ENCODE measurements at regions not wholly inside any gene's neighbourhood (a gene's known extent, or its start where the extent isn't known, plus 50 kb on each side); places are given as distances from the start of the nearest gene placed in this dataset.
A peak's percentile ranks its signal among the peaks of the same experiment; 100 is the strongest.

DNA sequence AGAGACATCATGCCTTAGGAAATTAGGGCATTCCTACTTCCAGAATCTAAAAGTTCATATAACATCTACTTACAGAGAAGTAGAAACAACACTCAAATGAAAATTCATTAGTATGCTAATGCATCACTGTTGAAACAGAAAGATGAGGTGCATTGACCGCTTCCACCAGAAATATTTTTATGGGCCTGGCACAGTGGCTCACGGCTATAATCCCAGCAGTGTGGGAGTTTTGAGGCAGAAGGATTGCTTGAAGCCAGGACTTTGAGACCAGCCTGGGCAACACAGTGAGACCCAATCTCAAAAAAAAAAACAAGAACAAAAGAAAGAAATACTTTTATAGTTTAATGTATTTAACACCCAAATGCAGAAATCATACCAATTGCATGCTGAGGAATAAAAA is 220.9 kb downstream of the SKIDA1 start:
- Histone ChIP-seq H3K27ac (replicated peaks; ENCODE audit: low read length) (no peak overlapping the region), H3K18ac (ENCODE audit: low read length) (no peak overlapping the region), H3K36me3 (replicated peaks in 1 of 2; ENCODE audit: control insufficient read depth in 2 of 2, insufficient read depth in 2 of 2, low read length in 2 of 2) (no peaks in the 10 kb centered on the region), H2BK12ac (ENCODE audit: low read length) (no peak overlapping the region), H3K27me3 (ENCODE audit: control insufficient read depth in 3 of 3, insufficient read depth in 3 of 3, low read depth in 1 of 3, low read length in 3 of 3) (no peaks in the 10 kb centered on the region), H2AFZ (ENCODE audit: low read length) (no peak overlapping the region), H3K4ac (ENCODE audit: low read length) (no peak overlapping the region), H3K4me3 (ENCODE audit: low read length in 2 of 2) (no peak overlapping the region), H2BK5ac (ENCODE audit: low read length) (no peak overlapping the region), H3K79me1 (ENCODE audit: low read depth, low read length) (no peaks in the 10 kb centered on the region), H2BK15ac (ENCODE audit: low read length) (no peak overlapping the region), H4K8ac (ENCODE audit: low read depth, low read length) (no peak overlapping the region), H3K14ac (ENCODE audit: low read length) (no peak overlapping the region), H4K91ac (ENCODE audit: low read depth, low read length, poor library complexity) (no peak overlapping the region), H2BK120ac (ENCODE audit: low read depth, low read length) (no peak overlapping the region), H3K4me1 (ENCODE audit: control insufficient read depth in 2 of 2, insufficient read depth in 1 of 2, low read depth in 1 of 2, low read length in 2 of 2) (peaks cover 0 to 2% of the 10 kb centered on the region in 2 donors), H3K4me2 (ENCODE audit: insufficient read depth, low read length, poor library complexity, severe bottlenecking) (no peak overlapping the region), H3K23ac (ENCODE audit: low read depth, low read length, poor library complexity) (no peak overlapping the region), H3K9ac (ENCODE audit: low read depth, low read length, poor library complexity) (no peak overlapping the region), H3K9me3 (replicated peaks in 1 of 2; ENCODE audit: control insufficient read depth in 2 of 2, insufficient read depth in 1 of 2, low read depth in 1 of 2, low read length in 2 of 2) (no peaks in the 10 kb centered on the region), H2AK5ac (ENCODE audit: low read depth, low read length) (no peak overlapping the region)
- no peak for DNase-seq (ENCODE audit: low spot score)
- WGBS, 2 donors (ENCODE audit: extremely low coverage in 2 of 2, insufficient read length in 2 of 2, insufficient replicate concordance in 1 of 2) = no CpG with 5 or more reads among the region's 2 CpGs

- no peak overlapping the region for H3K4me2 ChIP-seq (ENCODE audit: insufficient read depth, low read length, poor library complexity, severe bottlenecking)
- no peak overlapping the region for H3K18ac ChIP-seq (ENCODE audit: low read length)
- peak overlapping the region; percentile 73 for H2AFZ ChIP-seq (ENCODE audit: low read length)
- no peak overlapping the region for H4K8ac ChIP-seq (ENCODE audit: low read depth, low read length)
- no peaks in the 10 kb centered on the region for H3K9me3 ChIP-seq (replicated peaks in 1 of 2; ENCODE audit: control insufficient read depth in 2 of 2, insufficient read depth in 1 of 2, low read depth in 1 of 2, low read length in 2 of 2)
- H2BK15ac ChIP-seq (ENCODE audit: low read length) = no peak overlapping the region
- no peak overlapping the region for H2BK12ac ChIP-seq (ENCODE audit: low read length)
- no peaks in the 10 kb centered on the region for H3K36me3 ChIP-seq (replicated peaks in 1 of 2; ENCODE audit: control insufficient read depth in 2 of 2, insufficient read depth in 2 of 2, low read length in 2 of 2)
- no peak overlapping the region for H3K27ac ChIP-seq (replicated peaks; ENCODE audit: low read length)
- no peaks in the 10 kb centered on the region for H3K79me1 ChIP-seq (ENCODE audit: low read depth, low read length)
- peaks cover 0 to 2% of the 10 kb centered on the region in 2 donors for H3K4me1 ChIP-seq (ENCODE audit: control insufficient read depth in 2 of 2, insufficient read depth in 1 of 2, low read depth in 1 of 2, low read length in 2 of 2)
- no peak overlapping the region for H3K14ac ChIP-seq (ENCODE audit: low read length)
- H3K9ac ChIP-seq (ENCODE audit: low read depth, low read length, poor library complexity) = no peak overlapping the region
- H3K27me3 ChIP-seq (ENCODE audit: control insufficient read depth in 3 of 3, insufficient read depth in 3 of 3, low read depth in 1 of 3, low read length in 3 of 3) = no peaks in the 10 kb centered on the region
- no peak overlapping the region for H3K4ac ChIP-seq (ENCODE audit: low read length)
- H3K4me3 ChIP-seq (ENCODE audit: low read length in 2 of 2) = no peak overlapping the region
- no peak overlapping the region for H4K91ac ChIP-seq (ENCODE audit: low read depth, low read length, poor library complexity)
- WGBS, 2 donors (ENCODE audit: extremely low coverage in 2 of 2, insufficient read length in 2 of 2, insufficient replicate concordance in 1 of 2) = no CpG with 5 or more reads among the region's 5 CpGs
- H3K23ac ChIP-seq (ENCODE audit: low read depth, low read length, poor library complexity) = no peak overlapping the region
- no peak overlapping the region for H2BK5ac ChIP-seq (ENCODE audit: low read length)
- H2AK5ac ChIP-seq (ENCODE audit: low read depth, low read length) = no peak overlapping the region
- no peak overlapping the region for H2BK120ac ChIP-seq (ENCODE audit: low read depth, low read length)
- DNase-seq (ENCODE audit: low spot score) = no peak
Measured at GRCh38 chr10:21304198-21304597, 221.3 kb downstream of the SKIDA1 start.

GRCh38 chr10:21300551-21300950 is 224.9 kb downstream of the SKIDA1 start:
- H2BK12ac ChIP-seq (ENCODE audit: low read length) = no peak overlapping the region
- H3K27me3 ChIP-seq (ENCODE audit: control insufficient read depth in 3 of 3, insufficient read depth in 3 of 3, low read depth in 1 of 3, low read length in 3 of 3) = no peaks in the 10 kb centered on the region
- H2BK120ac ChIP-seq (ENCODE audit: low read depth, low read length) = no peak overlapping the region
- H4K8ac ChIP-seq (ENCODE audit: low read depth, low read length) = no peak overlapping the region
- no peak overlapping the region for H2BK5ac ChIP-seq (ENCODE audit: low read length)
- H3K4me1 ChIP-seq (ENCODE audit: control insufficient read depth in 2 of 2, insufficient read depth in 1 of 2, low read depth in 1 of 2, low read length in 2 of 2) = peaks cover 8 to 9% of the 10 kb centered on the region in 2 donors
- H3K36me3 ChIP-seq (replicated peaks in 1 of 2; ENCODE audit: control insufficient read depth in 2 of 2, insufficient read depth in 2 of 2, low read length in 2 of 2) = no peaks in the 10 kb centered on the region
- no peak overlapping the region for H3K4ac ChIP-seq (ENCODE audit: low read length)
- no peak overlapping the region for H3K18ac ChIP-seq (ENCODE audit: low read length)
- no CpG with 5 or more reads among the region's 1 CpG for WGBS, 2 donors (ENCODE audit: extremely low coverage in 2 of 2, insufficient read length in 2 of 2, insufficient replicate concordance in 1 of 2)
- H4K91ac ChIP-seq (ENCODE audit: low read depth, low read length, poor library complexity) = no peak overlapping the region
- H3K79me1 ChIP-seq (ENCODE audit: low read depth, low read length) = no peaks in the 10 kb centered on the region
- no peak overlapping the region for H2AK5ac ChIP-seq (ENCODE audit: low read depth, low read length)
- no peak overlapping the region for H3K4me3 ChIP-seq (ENCODE audit: low read length in 2 of 2)
- no peak overlapping the region for H3K4me2 ChIP-seq (ENCODE audit: insufficient read depth, low read length, poor library complexity, severe bottlenecking)
- H3K23ac ChIP-seq (ENCODE audit: low read depth, low read length, poor library complexity) = no peak overlapping the region
- H3K14ac ChIP-seq (ENCODE audit: low read length) = no peak overlapping the region
- no peak for DNase-seq (ENCODE audit: low spot score)
- no peak overlapping the region for H3K27ac ChIP-seq (replicated peaks; ENCODE audit: low read length)
- H3K9ac ChIP-seq (ENCODE audit: low read depth, low read length, poor library complexity) = no peak overlapping the region
- no peak overlapping the region for H2BK15ac ChIP-seq (ENCODE audit: low read length)
- H3K9me3 ChIP-seq (replicated peaks in 1 of 2; ENCODE audit: control insufficient read depth in 2 of 2, insufficient read depth in 1 of 2, low read depth in 1 of 2, low read length in 2 of 2) = no peaks in the 10 kb centered on the region
- H2AFZ ChIP-seq (ENCODE audit: low read length) = no peak overlapping the region

GRCh38 chr10:21299330-21299729 is 226.2 kb downstream of the SKIDA1 start:
- H3K14ac ChIP-seq (ENCODE audit: low read length) = peak overlapping the region; percentile 10
- WGBS, 2 donors (ENCODE audit: extremely low coverage in 2 of 2, insufficient read length in 2 of 2, insufficient replicate concordance in 1 of 2) = no CpG with 5 or more reads among the region's 7 CpGs
- no peak overlapping the region for H4K91ac ChIP-seq (ENCODE audit: low read depth, low read length, poor library complexity)
- H3K79me1 ChIP-seq (ENCODE audit: low read depth, low read length) = no peaks in the 10 kb centered on the region
- H3K9ac ChIP-seq (ENCODE audit: low read depth, low read length, poor library complexity) = no peak overlapping the region
- no peak overlapping the region for H4K8ac ChIP-seq (ENCODE audit: low read depth, low read length)
- peak overlapping the region; percentile 72 for H2AK5ac ChIP-seq (ENCODE audit: low read depth, low read length)
- no peak overlapping the region for H2BK5ac ChIP-seq (ENCODE audit: low read length)
- no peaks in the 10 kb centered on the region for H3K27me3 ChIP-seq (ENCODE audit: control insufficient read depth in 3 of 3, insufficient read depth in 3 of 3, low read depth in 1 of 3, low read length in 3 of 3)
- no peaks in the 10 kb centered on the region for H3K36me3 ChIP-seq (replicated peaks in 1 of 2; ENCODE audit: control insufficient read depth in 2 of 2, insufficient read depth in 2 of 2, low read length in 2 of 2)
- H3K9me3 ChIP-seq (replicated peaks in 1 of 2; ENCODE audit: control insufficient read depth in 2 of 2, insufficient read depth in 1 of 2, low read depth in 1 of 2, low read length in 2 of 2) = no peaks in the 10 kb centered on the region
- no peak overlapping the region for H3K4ac ChIP-seq (ENCODE audit: low read length)
- H2BK15ac ChIP-seq (ENCODE audit: low read length) = peak overlapping the region; percentile 63
- H3K18ac ChIP-seq (ENCODE audit: low read length) = peak overlapping the region; percentile 59
- H3K23ac ChIP-seq (ENCODE audit: low read depth, low read length, poor library complexity) = no peak overlapping the region
- H2BK12ac ChIP-seq (ENCODE audit: low read length) = peak overlapping the region; percentile 18
- DNase-seq (ENCODE audit: low spot score) = no peak
- no peak overlapping the region for H3K4me2 ChIP-seq (ENCODE audit: insufficient read depth, low read length, poor library complexity, severe bottlenecking)
- no peak overlapping the region for H3K4me3 ChIP-seq (ENCODE audit: low read length in 2 of 2)
- H3K27ac ChIP-seq (replicated peaks; ENCODE audit: low read length) = no peak overlapping the region
- H3K4me1 ChIP-seq (ENCODE audit: control insufficient read depth in 2 of 2, insufficient read depth in 1 of 2, low read depth in 1 of 2, low read length in 2 of 2) = peaks cover 10 to 15% of the 10 kb centered on the region in 2 donors
- H2BK120ac ChIP-seq (ENCODE audit: low read depth, low read length) = no peak overlapping the region
- H2AFZ ChIP-seq (ENCODE audit: low read length) = no peak overlapping the region

Measured in neuronal stem cell (in vitro differentiated cells).